Neutrophil (primary cell): ENCODE measurements at regions not wholly inside any gene's neighbourhood (a gene's known extent, or its start where the extent isn't known, plus 50 kb on each side); places are given as distances from the start of the nearest gene placed in this dataset.
"Not testable (repeated sequence)": the region's sequence is repeated elsewhere in the genome, so short reads cannot be mapped to it uniquely, and the experiment has no call there.

Source experiments
- H3K27ac ChIP-seq: fragments of 200-600 bp; sonication (generic); 2 replicates; pipeline ENCODE4 v1.5.1; 2016; ENCODE audit warnings: mild to moderate bottlenecking, moderate library complexity
- H3K27me3 ChIP-seq: fragments of 200-600 bp; sonication (generic); 2 replicates; pipeline ENCODE4 v1.6.0; 2016; ENCODE audit warnings: mild to moderate bottlenecking
- H3K36me3 ChIP-seq: fragments of 200-600 bp; sonication (generic); 2 replicates; pipeline ENCODE4 v1.5.1; 2017
- H3K4me1 ChIP-seq, 2 experiments: fragments of 200-600 bp in 1 of 2; sonication (generic) in 1 of 2; 1 replicate in 1 of 2; 2 replicates in 1 of 2; pipeline versions ENCODE4 v1.5.1 to v1.6.1; 2013 to 2016; ENCODE audit warnings: low read depth in 1 of 2, low read length in 1 of 2, mild to moderate bottlenecking in 1 of 2, moderate library complexity in 1 of 2; ENCODE audit not compliant: control insufficient read depth in 1 of 2, insufficient read depth in 1 of 2
- H3K4me3 ChIP-seq, 2 experiments: fragments of 200-600 bp in 1 of 2; sonication (generic) in 1 of 2; 1 replicate in 1 of 2; 2 replicates in 1 of 2; pipeline ENCODE4 v1.5.1; 2013 to 2016; ENCODE audit warnings: low read depth in 1 of 2, low read length in 1 of 2, mild to moderate bottlenecking in 1 of 2, moderate library complexity in 1 of 2
- H3K9me3 ChIP-seq: fragments of 200-600 bp; sonication (generic); 2 replicates; pipeline ENCODE4 v1.5.1; 2016
- TF ChIP-seq, protein P1 (sequence below): fragments of 200-600 bp; sonication (generic); IDR thresholded peaks from 2 replicates; pipeline ENCODE4 v1.5.1; 2016; ENCODE audit warnings: antibody characterized with exemption

DNA sequence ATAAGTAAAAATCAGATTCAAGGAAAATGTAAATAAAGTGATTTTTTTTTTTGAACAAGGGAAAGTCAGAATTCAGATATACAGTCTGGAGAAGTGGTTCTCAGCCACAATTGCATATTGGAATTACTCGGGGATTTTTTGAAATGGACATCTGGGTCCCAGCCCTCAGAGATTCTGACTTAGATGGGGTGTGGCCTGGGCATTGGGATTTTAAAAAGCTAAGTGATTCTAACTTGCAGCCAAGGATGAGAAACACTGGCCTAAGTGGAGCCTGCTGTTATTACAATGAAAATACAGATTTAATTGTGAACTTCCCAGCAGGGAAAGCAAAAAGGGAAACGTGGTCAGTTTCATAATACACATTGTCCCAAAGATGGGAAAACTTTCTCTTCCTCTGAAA lies 273.8 kb downstream of the TTC8 start:
- Histone ChIP-seq H3K4me1 (no peaks in the 10 kb centered on the region), H3K36me3 (no peaks in the 10 kb centered on the region), H3K27ac (no peak overlapping the region), H3K27me3 (no peaks in the 10 kb centered on the region), H3K9me3 (no peaks in the 10 kb centered on the region), H3K4me3 (no peak overlapping the region)
- TF ChIP-seq, protein P1, sequence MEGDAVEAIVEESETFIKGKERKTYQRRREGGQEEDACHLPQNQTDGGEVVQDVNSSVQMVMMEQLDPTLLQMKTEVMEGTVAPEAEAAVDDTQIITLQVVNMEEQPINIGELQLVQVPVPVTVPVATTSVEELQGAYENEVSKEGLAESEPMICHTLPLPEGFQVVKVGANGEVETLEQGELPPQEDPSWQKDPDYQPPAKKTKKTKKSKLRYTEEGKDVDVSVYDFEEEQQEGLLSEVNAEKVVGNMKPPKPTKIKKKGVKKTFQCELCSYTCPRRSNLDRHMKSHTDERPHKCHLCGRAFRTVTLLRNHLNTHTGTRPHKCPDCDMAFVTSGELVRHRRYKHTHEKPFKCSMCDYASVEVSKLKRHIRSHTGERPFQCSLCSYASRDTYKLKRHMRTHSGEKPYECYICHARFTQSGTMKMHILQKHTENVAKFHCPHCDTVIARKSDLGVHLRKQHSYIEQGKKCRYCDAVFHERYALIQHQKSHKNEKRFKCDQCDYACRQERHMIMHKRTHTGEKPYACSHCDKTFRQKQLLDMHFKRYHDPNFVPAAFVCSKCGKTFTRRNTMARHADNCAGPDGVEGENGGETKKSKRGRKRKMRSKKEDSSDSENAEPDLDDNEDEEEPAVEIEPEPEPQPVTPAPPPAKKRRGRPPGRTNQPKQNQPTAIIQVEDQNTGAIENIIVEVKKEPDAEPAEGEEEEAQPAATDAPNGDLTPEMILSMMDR: no peak

DNA sequence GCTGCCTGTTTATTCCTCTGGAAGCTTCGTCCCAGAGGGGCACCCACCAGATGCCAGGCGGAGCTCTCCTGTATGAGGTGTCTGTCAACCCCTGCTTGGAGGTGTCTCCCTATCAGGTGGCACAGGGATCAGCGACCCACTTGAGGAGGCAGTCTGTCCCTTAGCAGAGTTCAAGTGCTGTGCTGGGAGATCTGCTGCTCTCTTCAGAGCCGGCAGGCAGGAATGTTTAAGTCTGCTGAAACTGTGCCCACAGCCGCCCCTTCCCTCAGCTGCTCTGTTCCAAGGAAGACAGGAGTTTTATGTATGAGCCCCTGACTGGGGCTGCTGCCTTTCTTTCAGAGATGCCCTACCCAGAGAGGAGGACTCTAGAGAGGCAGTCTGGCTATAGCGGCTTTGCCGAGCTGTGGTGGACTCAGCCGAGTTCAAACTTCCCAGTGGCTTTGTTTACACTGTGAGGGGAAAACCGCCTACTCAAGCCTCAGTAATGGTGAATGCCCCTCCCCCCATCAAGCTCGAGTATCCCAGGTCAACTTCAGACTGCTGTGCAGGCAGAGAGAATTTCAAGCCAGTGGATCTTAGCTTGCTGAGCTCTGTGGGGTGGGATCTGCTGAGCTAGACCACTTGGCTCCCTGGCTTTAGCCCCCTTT lies 279.8 kb downstream of the TTC8 start:
- not testable (repeated sequence) for H3K4me3 ChIP-seq, H3K4me1 ChIP-seq, H3K27me3 ChIP-seq, H3K27ac ChIP-seq, H3K36me3 ChIP-seq, H3K9me3 ChIP-seq

DNA sequence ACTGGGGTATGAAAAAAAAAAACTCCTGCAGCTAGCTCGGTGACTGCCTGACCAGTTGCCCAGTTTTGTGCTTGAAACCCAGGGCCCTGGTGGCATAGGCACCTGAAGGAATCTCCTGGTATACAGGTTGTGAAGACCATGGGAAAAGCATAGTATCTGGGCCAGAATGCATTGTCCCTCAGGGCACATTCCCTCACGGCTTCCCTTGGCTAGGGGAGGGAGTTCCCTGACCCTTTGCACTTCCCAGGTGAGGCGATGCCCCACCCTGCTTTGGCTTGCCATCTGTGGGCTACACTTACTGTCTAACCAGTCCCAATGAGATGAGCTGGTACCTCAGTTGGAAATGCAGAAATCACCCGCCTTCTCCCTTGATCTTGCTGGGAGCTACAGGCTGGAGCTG lies 280.4 kb downstream of the TTC8 start:
- not testable (repeated sequence) for H3K27me3 ChIP-seq, H3K36me3 ChIP-seq, H3K27ac ChIP-seq, H3K4me3 ChIP-seq, H3K9me3 ChIP-seq, H3K4me1 ChIP-seq
